Embryonic facial prominence (tissue), 1 donor: ENCODE measurements at regions not wholly inside any gene's neighbourhood (a gene's known extent, or its start where the extent isn't known, plus 50 kb on each side); places are given as distances from the start of the nearest gene placed in this dataset.
"Not testable (repeated sequence)": the region's sequence is repeated elsewhere in the genome, so short reads cannot be mapped to it uniquely, and the experiment has no call there.

Experiments used
- DNase-seq: peaks from one replicate; pipeline ENCODE4 v3.0.0-alpha.2; 2016; ENCODE audit errors: extremely low spot score

- no peak for DNase-seq
These were observed 57.3 kb upstream of the NOVA1 start for GRCh38 chr14:26655128-26655527.

DNA sequence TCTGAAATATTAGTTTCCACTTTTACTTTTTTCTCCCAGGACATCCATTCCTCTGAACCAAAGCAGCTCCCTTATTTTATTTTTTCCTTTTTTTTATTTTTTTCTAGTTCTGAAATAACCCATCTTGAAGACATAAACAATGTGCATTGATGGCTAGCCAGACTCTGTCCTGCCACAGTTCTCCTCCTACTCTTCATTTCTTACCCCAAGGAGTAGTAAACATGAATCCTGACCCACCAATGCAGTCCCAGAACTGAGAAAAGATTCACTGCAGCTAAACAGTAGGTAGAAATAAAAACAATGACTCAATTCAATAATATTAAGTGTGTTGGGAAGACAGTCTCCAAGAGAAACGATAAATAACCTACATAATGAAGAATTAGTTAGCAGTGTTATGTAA, 65.7 kb upstream of the NOVA1 start:
- no peak for DNase-seq

- not testable (repeated sequence) for DNase-seq
These were observed 81.0 kb upstream of the NOVA1 start for GRCh38 chr14:26678732-26679420.

- DNase-seq: no peak
These were observed 87.6 kb upstream of the NOVA1 start for GRCh38 chr14:26685401-26685800.

- DNase-seq: no peak
These were observed 89.5 kb upstream of the NOVA1 start for GRCh38 chr14:26687301-26687837.

GRCh38 chr14:26694521-26694920, 96.7 kb upstream of the NOVA1 start:
- no peak for DNase-seq

- no peak for DNase-seq
These were observed 104.9 kb upstream of the NOVA1 start for GRCh38 chr14:26702721-26703230.

DNA sequence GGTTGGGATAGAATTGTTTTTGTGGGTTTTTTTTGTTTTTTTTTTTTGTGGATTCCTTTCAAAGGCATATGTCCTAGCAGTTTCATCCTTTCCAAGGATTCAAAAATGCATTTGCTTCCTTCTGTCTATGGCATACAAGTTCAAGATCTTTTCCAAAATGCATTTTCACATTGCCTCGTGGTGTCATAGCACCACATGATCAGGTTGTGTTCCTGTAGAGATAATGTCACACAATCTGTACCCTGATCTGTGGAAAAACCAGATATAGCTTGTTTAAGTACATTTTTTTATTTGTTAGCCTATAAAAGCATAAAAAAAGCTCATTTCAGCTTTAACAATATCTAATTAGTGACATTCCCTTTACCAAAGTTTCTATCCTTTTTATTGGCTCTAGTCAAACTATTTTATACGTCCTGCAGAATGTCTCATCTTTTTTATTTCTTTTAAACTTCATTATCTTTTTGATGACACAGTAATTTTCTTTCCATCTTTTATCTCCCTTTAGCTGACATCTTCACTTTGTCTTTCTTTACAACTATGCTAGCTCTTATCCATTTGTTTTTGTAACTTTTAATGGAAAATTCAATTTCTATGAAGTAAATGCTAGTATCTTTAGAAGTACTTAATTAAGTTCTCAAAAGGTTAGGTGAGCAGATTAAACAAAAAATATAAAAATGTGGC, 106.0 kb upstream of the NOVA1 start:
- DNase-seq: no peak

DNA sequence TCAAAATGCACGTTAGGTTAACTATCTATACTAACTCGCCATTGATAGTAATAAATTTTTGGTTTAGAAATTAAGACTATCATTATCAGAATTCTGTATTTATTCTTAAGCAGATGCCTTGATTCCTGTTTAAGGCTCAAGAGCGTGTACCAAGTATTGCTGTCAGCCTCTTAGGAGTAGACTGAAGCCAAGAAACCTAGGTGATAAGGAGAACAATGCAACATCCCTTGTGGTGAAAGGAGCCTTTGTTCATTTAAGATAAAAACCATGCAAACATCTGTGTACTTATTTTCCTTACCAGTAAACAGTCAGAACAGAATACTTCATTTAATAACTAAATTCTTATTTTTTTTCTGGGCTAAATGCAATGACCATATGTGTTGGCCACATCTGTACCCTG, 109.4 kb upstream of the NOVA1 start:
- DNase-seq: no peak

GRCh38 chr14:26709019-26709418, 111.2 kb upstream of the NOVA1 start:
- DNase-seq: no peak

DNA sequence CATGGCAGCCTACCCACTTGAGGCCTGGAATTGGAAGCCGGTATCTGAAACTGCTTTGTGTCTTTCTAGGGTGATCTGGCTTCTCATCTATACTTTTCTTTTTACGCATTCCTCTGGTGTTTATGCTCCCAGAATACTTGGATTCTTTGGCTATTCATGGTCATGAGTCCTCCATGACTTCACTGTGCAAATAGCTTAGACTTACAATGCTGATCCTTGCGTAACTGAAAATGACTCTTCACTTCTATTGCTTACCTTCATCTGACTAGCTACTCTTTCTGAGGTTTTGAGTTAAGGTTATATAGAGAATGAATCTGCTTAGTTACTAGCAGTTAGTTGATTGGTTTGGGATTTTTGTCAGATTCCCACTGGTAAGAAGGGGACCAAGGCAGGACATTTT, 121.7 kb upstream of the NOVA1 start:
- DNase-seq: no peak

- no peak for DNase-seq
These were observed 124.4 kb upstream of the NOVA1 start for GRCh38 chr14:26722258-26722657.

DNA sequence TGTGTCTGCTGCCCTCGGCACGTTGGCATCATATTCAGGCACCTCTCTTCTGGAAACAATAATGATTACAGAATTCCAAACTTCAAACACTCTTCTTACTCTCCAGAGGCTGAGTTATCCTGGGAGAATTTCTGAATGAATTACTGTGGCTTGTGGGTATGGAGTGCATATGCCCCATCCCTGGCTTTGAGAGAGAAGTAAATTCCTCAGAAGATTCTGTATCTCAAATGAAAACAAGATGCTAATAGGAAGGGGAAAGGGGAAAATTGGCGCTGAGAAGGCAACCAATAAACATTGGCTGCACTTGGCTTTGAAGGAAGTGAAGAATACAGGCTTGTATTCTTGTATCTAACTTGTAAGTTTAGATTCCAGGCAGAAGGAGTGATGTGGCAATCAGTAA, 132.0 kb upstream of the NOVA1 start:
- DNase-seq: no peak

- no peak for DNase-seq
These were observed 133.2 kb upstream of the NOVA1 start for GRCh38 chr14:26730929-26731618.

GRCh38 chr14:26735811-26736210, 138.0 kb upstream of the NOVA1 start:
- no peak for DNase-seq

DNA sequence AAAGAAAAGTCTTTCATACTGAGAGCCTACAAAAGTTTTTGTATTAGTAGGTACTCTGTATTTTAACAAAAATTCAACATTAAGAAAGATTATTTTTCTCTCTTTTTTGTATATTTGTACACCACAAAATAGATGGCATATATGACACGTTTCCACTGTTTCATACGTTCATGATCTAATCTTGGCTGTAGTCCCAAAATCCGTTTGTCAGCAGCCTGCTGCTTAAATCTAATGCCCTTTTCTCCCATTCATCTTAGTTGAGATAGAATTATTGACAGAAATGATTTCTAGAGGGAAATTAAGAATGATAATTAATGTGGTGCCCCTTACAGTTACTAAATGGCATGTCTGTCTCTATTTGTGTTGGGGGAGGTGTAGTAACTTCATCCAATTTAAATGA, 140.7 kb upstream of the NOVA1 start:
- DNase-seq: no peak

GRCh38 chr14:26741711-26742212, 143.9 kb upstream of the NOVA1 start:
- no peak for DNase-seq

- no peak for DNase-seq
These were observed 145.5 kb upstream of the NOVA1 start for GRCh38 chr14:26743284-26743683.

- DNase-seq: no peak
These were observed 147.1 kb upstream of the NOVA1 start for GRCh38 chr14:26744903-26745302.

- no peak for DNase-seq
These were observed 163.7 kb upstream of the NOVA1 start for GRCh38 chr14:26761532-26761931.

GRCh38 chr14:26765301-26765700, 167.5 kb upstream of the NOVA1 start:
- DNase-seq: no peak

DNA sequence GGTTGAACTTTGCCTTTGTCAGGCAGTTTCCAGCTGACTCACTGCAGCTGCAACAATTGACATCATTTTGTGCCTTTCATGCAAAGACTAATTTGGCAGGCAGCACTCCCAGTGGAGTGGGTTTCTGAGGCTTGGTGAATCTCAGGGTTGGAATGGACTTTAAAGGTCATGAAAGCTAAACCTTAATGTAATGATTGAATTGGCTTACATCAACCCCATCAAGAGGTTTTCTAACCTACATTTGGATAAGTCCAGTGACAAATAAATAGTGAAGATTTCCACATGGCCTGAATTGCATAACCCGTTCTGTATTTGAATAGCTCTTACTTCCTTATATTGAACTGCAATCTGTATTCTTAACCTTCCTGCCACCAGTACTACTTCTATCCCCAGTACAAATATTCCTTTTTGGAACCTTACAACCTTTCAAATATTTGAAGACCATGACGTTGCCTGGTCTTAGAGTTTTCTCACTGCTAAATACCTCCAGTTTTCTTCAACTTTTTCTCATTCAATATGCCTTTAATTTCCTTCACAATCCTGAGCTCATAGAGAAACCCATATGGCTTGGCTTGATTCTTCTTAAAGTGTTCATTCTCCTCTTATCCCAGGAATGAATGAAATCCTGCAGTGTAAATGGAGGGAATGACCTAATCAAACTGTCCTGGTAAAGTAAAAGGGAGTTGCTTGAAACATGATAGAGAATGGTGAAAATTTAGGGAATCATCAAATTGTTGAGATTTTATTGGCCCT, 168.1 kb upstream of the NOVA1 start:
- no peak for DNase-seq
